Fibroblast of lung (primary cell): ENCODE measurements at regions not wholly inside any gene's neighbourhood (a gene's known extent, or its start where the extent isn't known, plus 50 kb on each side); places are given as distances from the start of the nearest gene placed in this dataset.
"Not testable (repeated sequence)": the region's sequence is repeated elsewhere in the genome, so short reads cannot be mapped to it uniquely, and the experiment has no call there.

Experiments
- DNase-seq, 2 donors: peaks; one replicate each; pipeline versions ENCODE4 v3.0.0 to v3.0.0-alpha.2; 2010; ENCODE audit warnings: low read depth in 2 of 2
- H2AFZ ChIP-seq: 2 replicates; pipeline ENCODE4 v1.5.1; 2012; ENCODE audit warnings: low read length, control low read depth, inconsistent platforms
- H3K27ac ChIP-seq: 2 replicates; pipeline ENCODE4 v1.5.1; 2011; ENCODE audit warnings: low read length, control low read depth; ENCODE audit not compliant: insufficient read depth
- H3K27me3 ChIP-seq: 2 replicates; pipeline ENCODE4 v1.5.1; 2011; ENCODE audit warnings: mild to moderate bottlenecking, low read length; ENCODE audit not compliant: control insufficient read depth, insufficient read depth
- H3K36me3 ChIP-seq: 2 replicates; pipeline ENCODE4 v1.5.1; 2011; ENCODE audit warnings: low read length; ENCODE audit not compliant: control insufficient read depth, insufficient read depth
- H3K4me1 ChIP-seq: 2 replicates; pipeline ENCODE4 v1.5.1; 2011; ENCODE audit warnings: low read length; ENCODE audit not compliant: control insufficient read depth, insufficient read depth; ENCODE audit errors: extremely low read depth
- H3K4me2 ChIP-seq: 2 replicates; pipeline ENCODE4 v1.5.1; 2011; ENCODE audit warnings: low read length, control low read depth; ENCODE audit not compliant: insufficient read depth; ENCODE audit errors: extremely low read depth
- H3K4me3 ChIP-seq, 4 experiments: fragments of 200-600 bp in 1 of 4; sonication (generic) in 1 of 4; replicated peaks in 1 of 4; 2 replicates each; pipeline ENCODE4 v1.5.1; 2011 to 2016; ENCODE audit warnings: low read length in 4 of 4, low read depth in 3 of 4, mild to moderate bottlenecking in 3 of 4, control low read depth in 2 of 4, inconsistent platforms in 1 of 4, mixed read lengths in 1 of 4; ENCODE audit not compliant: insufficient read depth in 1 of 4; ENCODE audit errors: control extremely low read depth in 1 of 4
- H3K79me2 ChIP-seq: 2 replicates; pipeline ENCODE4 v1.5.1; 2012; ENCODE audit warnings: mild to moderate bottlenecking, low read length, inconsistent platforms; ENCODE audit not compliant: control insufficient read depth, insufficient read depth
- H3K9ac ChIP-seq: 2 replicates; pipeline ENCODE4 v1.5.1; 2011; ENCODE audit warnings: mild to moderate bottlenecking, low read length, control low read depth; ENCODE audit not compliant: insufficient read depth
- H3K9me3 ChIP-seq: 2 replicates; pipeline ENCODE4 v1.5.1; 2012; ENCODE audit warnings: low read depth, low read length; ENCODE audit not compliant: control insufficient read depth, insufficient read depth
- H4K20me1 ChIP-seq: 2 replicates; pipeline ENCODE4 v1.5.1; 2011; ENCODE audit warnings: low read length; ENCODE audit not compliant: control insufficient read depth, insufficient read depth; ENCODE audit errors: extremely low read depth
- CTCF ChIP-seq, 2 donors: IDR thresholded peaks in 1 of 2; conservative IDR thresholded peaks in 1 of 2; 1 replicate in 1 of 2; 2 replicates in 1 of 2; pipeline ENCODE4 v1.5.1; 2011 to 2012; ENCODE audit warnings: low read length in 2 of 2, control low read depth in 1 of 2, inconsistent platforms in 1 of 2, low read depth in 1 of 2, mild to moderate bottlenecking in 1 of 2
- EZH2 ChIP-seq: IDR thresholded peaks from 2 replicates; pipeline ENCODE4 v1.5.1; 2012; ENCODE audit warnings: low read length, control low read depth, mild to moderate bottlenecking; ENCODE audit errors: missing control alignments

- no peaks in the 10 kb centered on the region for H3K4me1 ChIP-seq
- no peak for TF ChIP-seq CTCF (conservative IDR thresholded peaks at IDR 0.05 in 1 of 2, IDR thresholded peaks at IDR 0.05 in 1 of 2; ENCODE audit: low read depth in 1 of 2, low read length in 2 of 2)
- no peak for TF ChIP-seq EZH2
Observed at GRCh38 chr12:46990211-46990610, 89.2 kb upstream of the PCED1B start.

GRCh38 chr12:46992051-46992450 is 87.4 kb upstream of the PCED1B start:
- H3K36me3 ChIP-seq, H3K9me3 ChIP-seq, H2AFZ ChIP-seq, H3K4me1 ChIP-seq, H3K4me3 ChIP-seq, H3K9ac ChIP-seq, H3K79me2 ChIP-seq, H4K20me1 ChIP-seq, DNase-seq, H3K27me3 ChIP-seq, H3K4me2 ChIP-seq, H3K27ac ChIP-seq: not testable (repeated sequence)

More at GRCh38 chr12:46990211-46990610, 89.2 kb upstream of the PCED1B start:
- Histone ChIP-seq H3K9me3 (no peaks in the 10 kb centered on the region), H3K4me3 (no peak overlapping the region), H3K36me3 (no peaks in the 10 kb centered on the region), H3K4me2 (no peak overlapping the region), H3K79me2 (no peaks in the 10 kb centered on the region), H3K27ac (no peak overlapping the region), H3K9ac (no peak overlapping the region), H4K20me1 (no peaks in the 10 kb centered on the region), H2AFZ (no peak overlapping the region), H3K27me3 (no peaks in the 10 kb centered on the region)
- no peak for DNase-seq

- Histone ChIP-seq H3K9ac (no peak overlapping the region), H3K27ac (no peak overlapping the region)
Observed at GRCh38 chr12:46998811-46999368, 80.5 kb upstream of the PCED1B start.

More at GRCh38 chr12:46998811-46999368, 80.5 kb upstream of the PCED1B start:
- Histone ChIP-seq H3K79me2 (no peaks in the 10 kb centered on the region), H3K27me3 (no peaks in the 10 kb centered on the region), H3K4me3 (no peak overlapping the region), H3K4me2 (no peak overlapping the region), H2AFZ (no peak overlapping the region), H4K20me1 (no peaks in the 10 kb centered on the region), H3K4me1 (no peaks in the 10 kb centered on the region), H3K36me3 (no peaks in the 10 kb centered on the region), H3K9me3 (no peaks in the 10 kb centered on the region)
- peak; percentile 22 to 94 for DNase-seq
- TF ChIP-seq CTCF (conservative IDR thresholded peaks at IDR 0.05 in 1 of 2, IDR thresholded peaks at IDR 0.05 in 1 of 2; ENCODE audit: low read depth in 1 of 2, low read length in 2 of 2) (no peak), EZH2 (no peak)
